GM12865 (cell line): ENCODE measurements at regions not wholly inside any gene's neighbourhood (a gene's known extent, or its start where the extent isn't known, plus 50 kb on each side); places are given as distances from the start of the nearest gene placed in this dataset.

Source experiments
- DNase-seq: peaks from one replicate; pipeline ENCODE4 v3.0.0; 2010; ENCODE audit warnings: low read depth
- H3K4me3 ChIP-seq: 2 replicates; pipeline ENCODE4 v1.5.1; 2011; ENCODE audit warnings: mild to moderate bottlenecking, low read depth, low read length, control low read depth
- CTCF ChIP-seq: IDR thresholded peaks from 2 replicates; pipeline ENCODE4 v1.5.1; 2011; ENCODE audit warnings: low read length, control low read depth, low read depth, inconsistent platforms; ENCODE audit not compliant: insufficient read depth; ENCODE audit errors: missing control alignments

GRCh38 chr11:116073854-116074837 lies 569.9 kb upstream of the CADM1 start:
- H3K4me3 ChIP-seq, result peak overlapping the region; percentile 33
- peak; percentile 95 for DNase-seq
- TF ChIP-seq CTCF, result no peak

GRCh38 chr11:116072601-116073410 lies 568.6 kb upstream of the CADM1 start:
- peak; percentile 29 for DNase-seq
- peak; percentile 14 for TF ChIP-seq CTCF
- H3K4me3 ChIP-seq, result no peak overlapping the region

GRCh38 chr11:116072133-116072532 lies 567.9 kb upstream of the CADM1 start:
- DNase-seq, result no peak
- H3K4me3 ChIP-seq, result no peak overlapping the region
- no peak for TF ChIP-seq CTCF

GRCh38 chr11:116071241-116071640 lies 567.0 kb upstream of the CADM1 start:
- H3K4me3 ChIP-seq, result no peak overlapping the region
- TF ChIP-seq CTCF, result no peak
- DNase-seq, result no peak

- no peak for TF ChIP-seq CTCF
- DNase-seq, result no peak
- H3K4me3 ChIP-seq, result no peak overlapping the region
Observed at GRCh38 chr11:116070520-116070919, 566.3 kb upstream of the CADM1 start.

- TF ChIP-seq CTCF, result no peak
- no peak overlapping the region for H3K4me3 ChIP-seq
- no peak for DNase-seq
Observed at GRCh38 chr11:116066777-116067176, 562.6 kb upstream of the CADM1 start.
